GM10266 (cell line): ENCODE measurements at regions not wholly inside any gene's neighbourhood (a gene's known extent, or its start where the extent isn't known, plus 50 kb on each side); places are given as distances from the start of the nearest gene placed in this dataset.

ENCODE experiments used
- DNase-seq: peaks from one replicate; pipeline ENCODE4 v3.0.0; 2012; ENCODE audit errors: extremely low spot score
- CTCF ChIP-seq: IDR thresholded peaks from 2 replicates; pipeline ENCODE4 v1.5.1; 2012; ENCODE audit warnings: mild to moderate bottlenecking, low read depth; ENCODE audit not compliant: control insufficient read depth, insufficient read depth; ENCODE audit errors: missing control alignments

GRCh38 chr5:173711466-173711865 lies 95.0 kb upstream of the BOD1 start:
- no peak for DNase-seq
- TF ChIP-seq CTCF: no peak

- no peak for TF ChIP-seq CTCF
- no peak for DNase-seq
Observed at GRCh38 chr5:173712609-173713175, 96.2 kb upstream of the BOD1 start.

GRCh38 chr5:173714551-173715428 lies 98.3 kb upstream of the BOD1 start:
- no peak for DNase-seq
- no peak for TF ChIP-seq CTCF

GRCh38 chr5:173715607-173716006 lies 99.2 kb upstream of the BOD1 start:
- DNase-seq: no peak
- TF ChIP-seq CTCF: no peak

- no peak for DNase-seq
- TF ChIP-seq CTCF: no peak
Observed at GRCh38 chr5:173716058-173716682, 99.7 kb upstream of the BOD1 start.

- no peak for DNase-seq
- no peak for TF ChIP-seq CTCF
Observed at GRCh38 chr5:173717959-173718358, 101.5 kb upstream of the BOD1 start.

- DNase-seq: no peak
- TF ChIP-seq CTCF: no peak
Observed at GRCh38 chr5:173718469-173718868, 102.0 kb upstream of the BOD1 start.
